MV-4-11 (cell line): ENCODE measurements at regions not wholly inside any gene's neighbourhood (a gene's known extent, or its start where the extent isn't known, plus 50 kb on each side); places are given as distances from the start of the nearest gene placed in this dataset.
A peak's percentile ranks its signal among the peaks of the same experiment; 100 is the strongest.
"Not testable (repeated sequence)": the region's sequence is repeated elsewhere in the genome, so short reads cannot be mapped to it uniquely, and the experiment has no call there.

Experiments
- DNase-seq: peaks from one replicate; lab custom pipeline; 2025; lab: John Stamatoyannopoulos, UW

DNA sequence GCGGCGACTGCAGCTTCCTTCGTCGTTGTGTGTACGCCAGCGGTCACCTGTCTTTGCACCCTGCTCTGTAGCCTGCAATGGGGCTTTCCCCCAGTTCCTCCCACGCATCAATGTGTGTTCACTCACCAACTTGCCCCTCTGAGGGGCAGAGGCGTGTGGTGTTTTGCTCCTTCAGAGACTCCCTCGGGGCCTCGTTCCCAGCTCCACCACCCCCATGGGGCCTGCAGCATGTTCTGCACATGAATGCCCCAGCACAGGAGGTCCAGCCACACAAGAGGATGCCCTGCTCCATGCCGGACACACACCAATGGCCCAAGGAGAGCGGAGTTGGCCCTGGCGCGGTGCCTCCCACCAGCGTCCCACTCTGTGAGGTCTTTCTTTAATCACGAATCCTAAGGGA, 196.8 kb downstream of the BANP start:
- not testable (repeated sequence) for DNase-seq

DNA sequence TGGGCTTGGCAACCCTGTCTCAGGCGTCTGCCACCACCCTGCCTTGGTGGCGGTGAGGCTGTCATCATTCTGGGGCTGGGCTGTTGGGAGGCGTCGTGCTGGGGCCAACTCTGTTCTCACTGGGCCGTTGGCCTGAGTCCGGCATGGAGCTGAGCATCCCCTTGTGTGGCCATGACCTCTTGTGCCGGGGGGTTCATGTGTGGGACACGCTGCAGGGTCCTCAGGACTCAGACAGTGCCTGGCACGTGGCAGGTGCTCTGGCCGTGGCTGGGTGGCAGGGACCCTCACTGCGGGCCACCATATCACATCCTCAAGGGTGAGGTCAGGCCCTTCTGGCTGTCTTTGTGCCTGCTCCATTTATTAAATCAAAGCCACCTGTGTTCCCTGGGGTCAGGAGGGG, 197.4 kb downstream of the BANP start:
- not testable (repeated sequence) for DNase-seq

DNA sequence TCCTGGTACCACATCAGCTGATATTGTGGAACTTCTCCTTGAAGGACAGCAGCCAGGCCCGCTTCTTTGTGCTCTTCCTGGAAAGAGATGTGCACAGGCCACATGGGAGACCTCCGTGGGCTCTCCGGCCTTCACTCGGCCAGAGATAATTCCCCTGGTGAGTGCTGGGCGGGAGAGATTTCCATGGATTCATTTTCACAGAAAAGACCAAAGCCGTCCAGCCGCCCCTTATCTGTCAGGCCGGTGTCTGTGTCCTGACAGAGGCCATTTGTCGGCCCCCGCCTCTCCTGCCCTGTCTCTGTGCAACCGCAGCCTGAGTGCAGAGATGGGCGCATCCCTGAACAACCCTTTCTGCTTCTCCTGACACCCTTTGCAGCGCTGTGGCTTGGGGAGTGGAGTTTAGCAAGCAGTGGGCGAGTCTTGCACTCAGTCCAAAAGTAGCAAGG, 197.9 kb downstream of the BANP start:
- DNase-seq: not testable (repeated sequence)

GRCh38 chr16:88149663-88150062, 198.4 kb downstream of the BANP start:
- DNase-seq: not testable (repeated sequence)

- DNase-seq: not testable (repeated sequence)
These were observed 199.4 kb downstream of the BANP start for GRCh38 chr16:88150456-88151128.

DNA sequence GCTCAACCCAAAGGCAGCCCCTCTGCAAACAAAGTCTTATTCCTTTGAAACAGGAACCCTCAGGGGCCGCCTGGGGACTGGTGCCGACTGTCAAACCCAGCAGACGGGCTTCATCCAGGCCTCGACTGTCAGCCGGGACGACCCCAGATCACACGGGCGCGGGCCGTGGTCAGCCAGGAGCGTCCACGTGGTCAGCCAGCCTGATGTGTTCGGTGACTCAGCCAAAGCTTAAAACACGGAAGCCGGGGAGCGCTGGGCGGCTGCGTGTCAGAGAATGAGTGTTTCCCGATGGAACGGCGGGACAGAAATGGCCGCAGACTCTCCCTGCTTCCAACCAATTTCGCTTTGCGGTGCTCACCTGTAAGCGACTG, 199.9 kb downstream of the BANP start:
- peak; percentile 45 for DNase-seq

GRCh38 chr16:88151859-88152843, 200.9 kb downstream of the BANP start:
- DNase-seq: not testable (repeated sequence)

- DNase-seq: not testable (repeated sequence)
These were observed 201.6 kb downstream of the BANP start for GRCh38 chr16:88152879-88153278.

DNA sequence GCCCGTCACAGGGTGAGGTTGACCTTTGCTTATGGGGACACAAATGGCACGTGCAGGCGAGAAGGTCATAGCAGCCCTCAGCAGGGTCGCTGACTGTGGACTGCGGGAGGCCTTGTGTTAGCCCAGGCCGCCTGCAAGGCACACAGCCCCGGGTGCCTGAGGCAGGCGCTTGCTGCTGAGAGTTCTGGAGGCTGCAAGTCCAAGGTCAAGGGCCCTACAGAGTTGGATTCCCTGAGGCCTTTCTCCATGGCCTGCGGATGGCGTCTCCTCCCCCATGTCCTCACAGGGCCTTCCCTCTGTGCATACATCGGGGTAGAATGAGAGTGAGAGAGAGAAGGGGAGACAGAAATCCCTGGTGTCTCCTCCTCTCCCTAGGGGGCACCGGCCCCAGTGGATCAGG, 202.3 kb downstream of the BANP start:
- DNase-seq: not testable (repeated sequence)

- not testable (repeated sequence) for DNase-seq
These were observed 203.7 kb downstream of the BANP start for GRCh38 chr16:88154886-88155285.

DNA sequence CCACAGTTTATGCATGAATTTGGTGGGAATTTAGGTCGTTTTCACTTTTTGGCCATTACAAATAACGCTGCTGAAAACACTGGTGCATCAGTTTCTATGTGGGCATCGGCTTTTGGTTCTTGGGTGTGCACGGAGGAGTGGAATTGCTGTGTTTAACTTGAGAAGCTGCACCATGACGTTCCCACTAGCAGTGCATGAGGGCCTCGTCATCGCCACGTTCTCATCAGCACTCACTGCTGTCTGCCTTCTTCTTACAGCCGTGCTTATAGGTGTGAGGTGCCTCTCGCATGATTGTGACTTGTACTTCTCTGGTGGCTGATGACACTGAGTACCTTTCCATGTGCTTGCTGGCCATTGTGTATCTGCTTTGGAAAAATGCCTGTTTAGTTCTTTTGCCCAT, 204.4 kb downstream of the BANP start:
- not testable (repeated sequence) for DNase-seq

GRCh38 chr16:88156640-88157283, 205.5 kb downstream of the BANP start:
- not testable (repeated sequence) for DNase-seq

DNA sequence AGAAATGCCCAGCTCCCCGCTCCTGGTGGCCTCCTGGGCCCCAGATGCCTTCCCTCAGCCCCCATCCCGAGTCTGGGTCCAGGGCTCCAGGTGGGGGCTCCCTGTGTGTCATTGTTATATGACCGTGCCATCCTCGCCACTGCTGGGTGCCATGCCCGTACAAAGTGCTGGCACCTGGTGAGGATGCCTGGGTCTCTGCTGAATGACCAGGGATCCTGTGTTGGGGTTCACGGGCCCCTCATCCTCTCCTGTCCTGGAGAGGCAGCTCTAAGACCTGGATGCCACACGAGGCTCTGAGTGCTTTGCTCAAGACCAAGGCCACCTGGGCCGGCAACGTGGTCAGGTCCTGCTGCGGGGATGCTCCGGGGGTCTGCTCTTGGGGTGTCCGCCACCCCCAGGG, 206.5 kb downstream of the BANP start:
- DNase-seq: not testable (repeated sequence)

GRCh38 chr16:88158256-88159045, 207.2 kb downstream of the BANP start:
- not testable (repeated sequence) for DNase-seq

- not testable (repeated sequence) for DNase-seq
These were observed 208.0 kb downstream of the BANP start for GRCh38 chr16:88159046-88159896.

DNA sequence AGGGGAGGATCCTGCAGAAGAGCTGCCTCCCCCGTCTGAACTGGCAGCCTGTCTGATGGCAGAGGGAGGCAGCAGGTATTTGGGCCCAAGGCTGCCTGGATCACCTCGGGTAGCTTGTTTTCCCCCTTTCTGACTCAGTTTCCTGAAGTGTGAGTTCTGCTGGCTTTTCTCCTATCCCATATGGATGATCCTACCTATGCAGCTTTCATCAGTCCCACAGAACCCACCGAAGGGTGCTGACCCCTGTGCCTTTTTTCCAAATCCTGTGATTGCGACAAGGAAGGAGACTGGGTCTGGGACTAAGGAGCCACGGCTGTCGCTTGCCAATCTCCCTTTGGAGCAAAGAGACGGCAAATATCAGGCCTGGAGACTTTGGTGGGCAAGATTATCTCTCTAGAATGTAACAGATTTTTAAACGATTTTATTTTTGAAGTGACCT, 208.7 kb downstream of the BANP start:
- not testable (repeated sequence) for DNase-seq

- DNase-seq: not testable (repeated sequence)
These were observed 210.0 kb downstream of the BANP start for GRCh38 chr16:88161191-88161590.

GRCh38 chr16:88161623-88162275, 210.5 kb downstream of the BANP start:
- DNase-seq: not testable (repeated sequence)

DNA sequence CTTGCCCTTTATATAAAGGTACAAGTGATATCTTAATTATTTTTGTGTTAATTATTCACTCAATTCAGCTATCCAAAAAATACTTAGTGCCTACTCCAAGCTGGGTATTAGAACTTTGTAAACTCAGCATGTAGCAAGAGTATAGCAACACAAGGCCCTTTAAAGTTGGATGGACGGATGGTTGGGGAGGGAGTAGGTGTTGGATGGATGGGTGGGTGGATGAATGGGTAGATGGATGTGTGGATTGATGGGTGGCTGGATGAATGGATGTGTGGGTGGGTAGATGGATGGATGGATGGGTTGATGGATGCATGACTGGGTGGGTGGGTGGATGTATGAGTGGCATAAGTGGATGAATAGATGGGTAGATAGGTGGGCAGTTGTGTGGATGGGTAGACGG, 211.5 kb downstream of the BANP start:
- not testable (repeated sequence) for DNase-seq
